CD4-positive, alpha-beta T cell treated with Interleukin-4 for 4 hours (primary cell): ENCODE measurements at regions not wholly inside any gene's neighbourhood (a gene's known extent, or its start where the extent isn't known, plus 50 kb on each side); places are given as distances from the start of the nearest gene placed in this dataset.

Experiments
- DNase-seq: peaks from one replicate; pipeline ENCODE4 v3.0.0-alpha.2; 2020

DNA sequence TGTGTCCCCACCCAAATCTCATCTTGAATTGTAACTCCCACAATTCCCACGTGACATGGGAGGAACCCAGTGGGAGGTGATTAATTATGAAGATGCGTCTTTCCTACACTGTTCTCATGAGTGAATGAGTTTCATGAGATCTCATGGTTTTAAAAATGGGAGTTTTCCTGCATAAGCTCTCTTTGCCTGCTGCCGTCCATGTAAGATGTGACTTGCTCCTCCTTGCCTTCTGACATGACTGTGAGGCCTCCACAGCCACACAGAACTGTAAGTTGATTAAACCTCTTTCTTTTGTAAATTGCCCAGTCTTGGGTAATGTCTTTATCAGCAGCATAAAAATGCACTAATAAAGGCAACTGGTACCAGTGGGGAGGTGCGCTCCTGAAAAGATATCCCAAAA lies 67.7 kb upstream of the DRGX start:
- no peak for DNase-seq

DNA sequence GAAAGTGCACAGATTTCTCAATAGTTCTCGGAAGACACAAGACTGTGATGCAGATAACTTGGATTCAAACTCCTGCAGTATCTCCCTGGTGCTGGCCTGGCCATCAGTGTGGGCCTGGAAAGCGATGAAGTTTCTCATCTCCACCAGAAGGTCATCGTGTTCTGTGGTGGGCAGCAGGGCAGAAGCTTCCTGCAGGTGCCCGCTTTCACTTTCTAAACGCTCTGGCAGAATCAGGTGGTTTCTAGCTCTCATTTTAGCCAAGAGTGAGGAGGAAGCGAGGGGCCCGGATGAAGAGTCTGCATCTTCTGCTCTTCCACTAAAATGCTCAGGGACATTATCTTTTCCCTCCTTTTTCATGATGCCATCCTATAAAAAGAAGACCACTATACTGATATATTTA lies 63.0 kb upstream of the DRGX start:
- no peak for DNase-seq

DNA sequence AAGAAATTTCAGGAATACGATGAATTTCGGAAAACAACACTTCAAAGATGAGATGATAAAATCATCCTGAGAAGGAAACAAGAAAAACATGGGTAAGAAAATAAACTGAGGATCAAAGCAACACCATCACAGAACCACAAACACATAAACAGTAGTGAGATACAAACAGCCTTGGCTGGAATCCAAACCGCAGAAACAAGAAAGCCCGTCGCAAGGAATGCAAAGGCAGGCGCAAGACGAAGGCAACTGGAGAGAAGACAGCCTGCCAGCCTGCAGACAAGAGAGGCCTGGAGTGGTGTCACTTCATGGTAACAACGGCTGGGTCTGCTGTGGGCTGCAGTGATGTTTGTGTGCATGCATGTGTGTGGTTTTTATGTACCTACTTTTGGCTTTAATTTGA lies 61.8 kb upstream of the DRGX start:
- DNase-seq = no peak

DNA sequence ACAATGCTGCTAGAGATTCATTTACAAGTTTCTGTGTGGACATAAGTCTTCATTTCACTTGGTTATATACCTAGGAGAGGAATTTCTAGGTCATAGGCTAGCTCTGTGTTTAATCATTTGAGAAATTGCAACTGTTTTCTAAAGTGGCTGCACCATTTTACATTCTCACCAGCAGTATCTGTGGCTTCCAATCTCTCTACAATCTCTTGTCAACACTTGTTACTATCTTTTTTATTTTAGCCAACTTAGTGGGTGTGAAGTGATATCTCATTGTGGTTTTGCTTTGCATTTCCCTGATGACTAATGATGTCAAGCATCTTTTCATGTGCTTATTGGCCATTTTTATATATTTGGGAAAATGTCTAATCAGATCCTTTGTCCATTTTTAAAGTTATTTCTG lies 53.0 kb upstream of the DRGX start:
- DNase-seq = no peak

GRCh38 chr10:49446031-49446430 lies 50.1 kb upstream of the DRGX start:
- DNase-seq = peak; percentile 1
